HG03060 (cell line): ENCODE measurements at regions not wholly inside any gene's neighbourhood (a gene's known extent, or its start where the extent isn't known, plus 50 kb on each side); places are given as distances from the start of the nearest gene placed in this dataset.
"Not testable (repeated sequence)": the region's sequence is repeated elsewhere in the genome, so short reads cannot be mapped to it uniquely, and the experiment has no call there.

Experiments
- ATAC-seq: cut with Tn5 transposase; IDR thresholded peaks from one replicate; pipeline ENCODE4 v1.9.1; 2021; ENCODE audit warnings: low read depth, moderate number of reproducible peaks; ENCODE audit not compliant: unreplicated experiment

DNA sequence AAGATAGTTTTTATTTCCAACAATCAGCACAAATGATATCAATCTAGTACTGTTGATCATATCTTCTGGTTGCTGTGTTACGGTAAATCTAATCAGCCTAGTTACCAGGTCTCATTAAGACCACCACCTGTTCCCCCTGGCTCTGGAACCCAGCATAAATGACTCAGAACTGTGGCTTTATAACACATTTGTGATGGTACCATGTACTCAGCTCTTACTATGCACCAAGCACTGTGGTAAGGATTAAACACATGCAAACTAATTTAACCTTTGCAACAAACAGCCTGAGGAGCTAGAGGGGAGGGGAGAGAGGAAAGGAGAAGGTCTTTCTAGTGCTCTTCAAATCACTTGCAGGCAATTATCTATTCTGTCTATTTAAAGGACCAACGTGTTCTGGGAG is 173.9 kb upstream of the LMCD1 start:
- no peak for ATAC-seq

GRCh38 chr3:8328967-8329366 is 172.7 kb upstream of the LMCD1 start:
- no peak for ATAC-seq

DNA sequence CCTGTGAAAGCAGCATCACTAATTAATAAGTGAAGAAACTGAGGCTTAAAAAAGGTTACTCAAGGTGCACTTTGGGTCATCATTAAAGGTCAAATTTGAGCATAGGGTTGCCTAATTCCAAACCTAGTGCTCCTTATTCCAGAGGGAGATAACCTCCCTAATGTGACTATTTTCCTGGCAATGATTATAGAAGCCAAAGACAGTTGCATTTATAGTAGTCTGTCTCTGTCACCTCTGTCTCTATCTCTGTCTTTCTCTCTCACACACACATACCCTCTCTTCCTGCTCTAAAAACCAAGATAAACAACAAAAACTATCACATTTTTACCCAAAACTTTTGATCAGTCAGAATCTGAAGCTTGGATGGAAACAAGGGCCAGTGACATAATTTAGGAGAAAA is 172.0 kb upstream of the LMCD1 start:
- no peak for ATAC-seq

DNA sequence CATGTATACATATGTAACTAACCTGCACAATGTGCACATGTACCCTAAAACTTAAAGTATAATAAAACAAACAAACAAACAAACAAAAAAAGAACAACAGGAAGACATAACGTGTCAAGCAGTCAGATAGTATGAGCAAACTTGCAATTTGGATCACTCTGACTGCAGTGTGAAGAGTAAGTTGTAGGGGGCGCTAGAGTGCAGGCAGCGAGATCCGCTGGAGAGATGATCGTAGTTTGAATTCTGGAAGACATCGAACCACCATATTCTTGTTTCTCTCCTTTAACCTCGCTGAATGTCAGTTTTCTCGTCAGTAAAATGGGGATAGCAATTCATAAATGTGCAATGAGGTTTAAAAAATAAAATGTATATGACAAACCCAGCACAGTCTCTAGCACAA is 165.2 kb upstream of the LMCD1 start:
- ATAC-seq, result no peak

GRCh38 chr3:8338424-8338823 is 163.2 kb upstream of the LMCD1 start:
- ATAC-seq, result no peak

GRCh38 chr3:8341821-8342247 is 159.8 kb upstream of the LMCD1 start:
- no peak for ATAC-seq

DNA sequence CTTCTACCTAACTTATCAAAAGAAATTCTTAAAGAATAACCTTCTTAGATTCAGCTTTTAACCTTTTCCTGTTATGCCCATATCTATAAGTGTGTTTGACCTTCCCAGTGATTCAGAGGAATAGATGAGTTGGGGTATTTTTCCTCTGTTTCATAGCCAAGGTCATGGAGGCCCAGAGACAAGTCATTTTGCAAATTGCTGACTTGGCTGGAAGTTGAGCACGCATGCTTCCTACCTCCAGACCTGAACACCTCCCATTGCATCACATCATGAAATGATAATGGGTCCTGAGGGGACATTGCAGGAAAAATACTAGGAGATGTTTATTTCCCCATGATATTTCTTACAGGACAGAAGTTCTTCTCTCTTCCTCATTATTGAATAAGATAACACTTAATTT is 158.6 kb upstream of the LMCD1 start:
- no peak for ATAC-seq

DNA sequence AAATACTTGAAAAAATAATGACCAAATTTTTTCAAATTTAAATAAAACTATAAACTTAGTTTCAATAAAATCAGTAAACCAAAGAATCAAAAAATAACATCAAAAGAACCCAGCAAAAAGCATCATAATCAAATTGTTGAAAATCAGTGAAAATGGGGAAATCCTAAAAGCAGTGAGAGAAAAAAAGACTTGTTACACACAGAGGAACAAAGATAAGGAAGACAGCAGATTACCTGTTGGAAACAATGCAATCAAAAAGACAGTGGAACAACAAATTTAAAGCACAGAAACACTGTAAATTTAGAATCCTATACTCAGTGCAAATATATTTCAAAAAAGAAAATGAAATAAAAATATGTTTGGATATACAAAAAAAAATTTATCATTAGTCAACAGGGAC is 156.2 kb upstream of the LMCD1 start:
- no peak for ATAC-seq

GRCh38 chr3:8348076-8348475 is 153.5 kb upstream of the LMCD1 start:
- no peak for ATAC-seq

DNA sequence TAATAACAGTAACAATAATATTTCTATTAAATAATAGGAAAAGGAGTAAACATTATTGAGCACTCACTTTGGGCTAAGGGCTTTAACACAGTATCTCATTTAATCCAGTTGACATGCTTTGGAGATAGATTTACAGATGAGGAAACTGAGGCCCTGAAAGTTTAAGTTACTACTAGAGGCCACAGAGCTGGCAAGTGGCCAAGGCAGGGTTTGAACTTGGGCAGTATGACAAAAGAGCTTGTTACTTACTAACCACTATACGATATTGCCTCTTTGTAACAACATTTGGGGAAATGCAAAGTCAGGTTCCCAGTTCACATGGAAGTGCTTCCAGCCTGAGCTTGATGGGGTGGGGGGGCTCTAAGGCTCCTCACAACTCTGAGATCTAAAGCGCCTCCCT is 149.1 kb upstream of the LMCD1 start:
- no peak for ATAC-seq

GRCh38 chr3:8353364-8353763 is 148.3 kb upstream of the LMCD1 start:
- no peak for ATAC-seq

GRCh38 chr3:8355346-8355745 is 146.3 kb upstream of the LMCD1 start:
- ATAC-seq, result no peak

DNA sequence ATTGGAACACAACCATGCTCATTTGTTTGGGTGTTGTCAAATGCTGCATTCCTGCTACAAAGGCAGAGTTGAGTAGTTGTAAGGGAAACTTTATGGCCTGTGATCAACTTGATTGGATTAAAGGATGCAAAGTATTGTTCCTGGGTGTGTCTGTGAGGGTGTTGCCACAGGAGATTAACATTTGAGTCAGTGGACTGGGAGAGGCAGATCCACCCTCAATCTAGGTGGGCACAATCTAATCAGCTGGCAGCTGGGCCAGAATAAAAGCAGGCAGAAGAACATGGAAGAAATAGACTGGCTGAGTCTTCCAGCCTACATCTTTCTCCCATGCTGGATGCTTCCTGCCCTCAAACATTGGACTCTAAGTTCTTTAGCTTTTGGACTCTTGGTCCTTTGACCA is 145.6 kb upstream of the LMCD1 start:
- not testable (repeated sequence) for ATAC-seq

- ATAC-seq, result no peak
Measured at GRCh38 chr3:8357859-8358258, 143.8 kb upstream of the LMCD1 start.

DNA sequence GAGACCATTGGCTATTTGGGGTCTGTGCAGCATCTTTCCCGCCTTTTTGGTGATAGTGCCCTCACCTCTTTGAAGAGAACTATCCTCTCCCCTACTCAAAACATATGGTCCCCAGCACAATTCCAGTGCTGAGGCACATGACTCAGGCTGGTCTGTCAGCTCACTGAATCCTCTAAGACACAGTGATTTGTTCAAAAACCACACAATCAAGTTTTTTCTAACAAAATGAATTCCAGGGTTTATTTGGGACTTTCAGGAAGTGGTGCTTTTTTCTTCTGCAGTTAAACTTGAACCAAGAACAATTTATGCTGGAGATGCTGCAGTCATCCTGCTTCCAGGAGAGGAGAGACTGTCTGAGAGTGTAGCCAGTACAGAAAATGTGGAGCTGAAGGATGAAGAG is 142.5 kb upstream of the LMCD1 start:
- no peak for ATAC-seq

DNA sequence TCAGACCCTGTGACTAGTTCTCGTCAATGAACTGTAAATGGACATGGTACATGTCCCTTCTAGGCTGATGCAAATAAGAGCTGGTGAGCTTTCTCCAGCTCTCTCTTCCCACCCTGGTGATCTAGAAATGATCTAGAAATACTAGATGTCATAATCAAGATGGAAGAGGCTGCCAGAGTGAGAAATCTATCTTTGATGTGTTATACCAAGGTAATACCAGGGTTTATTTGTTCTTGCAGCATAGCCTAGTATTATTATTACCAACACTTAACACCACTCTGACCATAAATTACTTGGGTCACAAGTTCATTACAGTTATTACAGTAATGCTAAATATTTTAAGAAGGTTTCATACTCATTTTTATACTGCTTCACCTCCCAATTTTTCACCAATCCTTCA is 138.4 kb upstream of the LMCD1 start:
- no peak for ATAC-seq

GRCh38 chr3:8365541-8365940 is 136.1 kb upstream of the LMCD1 start:
- ATAC-seq, result no peak

DNA sequence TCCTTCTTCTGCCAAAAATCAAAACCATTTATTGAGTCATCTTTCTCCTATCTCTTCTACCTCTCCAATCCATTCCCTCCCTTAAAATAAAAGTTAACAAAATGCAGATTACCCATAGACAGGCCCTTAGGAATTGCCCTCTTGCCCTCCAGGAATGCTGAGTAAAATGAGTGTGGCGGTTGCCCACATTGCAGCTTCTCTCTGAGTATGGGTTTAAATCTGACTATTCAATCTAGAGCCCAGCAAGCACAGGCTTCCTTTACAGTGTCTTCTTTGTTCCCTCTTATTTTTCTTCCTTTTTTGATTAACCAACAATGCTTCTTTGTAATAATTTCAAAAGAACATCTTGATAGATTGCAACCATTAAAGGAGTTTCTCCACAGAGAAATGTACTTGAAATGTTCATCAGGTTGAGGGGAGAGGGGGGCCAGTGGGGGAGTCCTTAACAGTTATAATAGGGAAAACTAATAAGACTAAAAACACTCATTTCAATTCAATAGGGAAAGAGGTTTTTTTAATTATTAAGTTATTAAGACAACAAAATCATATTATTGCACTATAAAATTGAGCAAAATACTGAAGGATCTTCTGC is 135.3 kb upstream of the LMCD1 start:
- no peak for ATAC-seq

- no peak for ATAC-seq
Measured at GRCh38 chr3:8368598-8368997, 133.0 kb upstream of the LMCD1 start.

- no peak for ATAC-seq
Measured at GRCh38 chr3:8369638-8370037, 132.0 kb upstream of the LMCD1 start.

DNA sequence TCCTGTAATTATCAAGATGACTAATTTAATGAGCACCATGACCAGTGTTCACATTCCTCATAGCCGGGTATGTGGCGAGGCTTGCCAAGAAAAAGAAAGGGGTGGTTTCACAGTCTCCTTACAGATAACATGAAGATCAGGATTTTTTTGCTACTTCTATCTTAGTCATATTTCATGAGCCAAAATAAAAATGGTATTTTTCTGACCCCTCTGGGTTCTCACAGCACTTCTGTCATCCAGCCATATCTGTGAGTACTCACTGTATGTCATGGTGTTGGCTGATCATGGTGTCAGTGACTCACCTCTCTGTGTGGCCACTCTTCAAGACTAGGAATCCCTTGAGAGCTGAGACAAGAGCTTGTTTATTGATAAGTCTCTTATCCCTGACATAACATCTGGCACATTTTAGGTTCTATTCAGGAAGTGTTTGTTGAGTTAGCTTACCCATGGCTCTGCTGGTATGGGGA is 130.5 kb upstream of the LMCD1 start:
- ATAC-seq, result no peak

- no peak for ATAC-seq
Measured at GRCh38 chr3:8371960-8372463, 129.6 kb upstream of the LMCD1 start.
